Lower leg skin (tissue), 4 donors: ENCODE measurements at regions not wholly inside any gene's neighbourhood (a gene's known extent, or its start where the extent isn't known, plus 50 kb on each side); places are given as distances from the start of the nearest gene placed in this dataset.

Experiments used
- DNase-seq, 2 donors: peaks; one replicate each; pipeline ENCODE4 v3.0.0-alpha.2; 2019; ENCODE audit warnings: low spot score in 2 of 2
- H3K4me3 ChIP-seq: fragments of 200-600 bp; sonication (generic); 2 replicates; pipeline ENCODE4 v1.5.1; 2017; ENCODE audit warnings: mild to moderate bottlenecking, low read depth; ENCODE audit not compliant: poor library complexity, severe bottlenecking
- CTCF ChIP-seq, 3 donors: fragments of 450-650 bp; IDR thresholded peaks; one replicate each; pipeline ENCODE4 v1.5.1; 2016; ENCODE audit warnings: antibody characterized with exemption in 3 of 3, mild to moderate bottlenecking in 3 of 3, moderate library complexity in 2 of 3
- POLR2A ChIP-seq, 2 donors: fragments of 450-650 bp; IDR thresholded peaks; one replicate each; pipeline ENCODE4 v1.6.1; 2016 to 2017; ENCODE audit warnings: antibody characterized with exemption in 2 of 2, mild to moderate bottlenecking in 1 of 2, moderate library complexity in 1 of 2
- WGBS, 2 donors: methylation state at CpG; one replicate each; pipeline ENCODE4 v1.1.5; 2018; 5-methylcytosine and 5-hydroxymethylcytosine counted together
- intact Hi-C: fragments of 100-400 bp; cut with DNase I; formaldehyde crosslinking; loops from one replicate; pipeline ENCODE4 v1.15.0; 2023; ENCODE audit warnings: low total_unique reads

- 43 to 46% methylated on average over 5 of the region's 5 CpGs for WGBS, 2 donors
- no peak for TF ChIP-seq POLR2A (IDR thresholded peaks at IDR 0.05)
- no peak for TF ChIP-seq CTCF (IDR thresholded peaks at IDR 0.05)
- no peak overlapping the region for H3K4me3 ChIP-seq
- DNase-seq: no peak
- intact Hi-C loops: no loop called here
Observed at GRCh38 chr9:36728651-36729520, 156.2 kb downstream of the MELK start.

GRCh38 chr9:36729906-36730305, 157.2 kb downstream of the MELK start:
- DNase-seq: no peak
- 72 to 77% methylated on average over 2 of the region's 2 CpGs for WGBS, 2 donors
- TF ChIP-seq CTCF (IDR thresholded peaks at IDR 0.05) (no peak), POLR2A (IDR thresholded peaks at IDR 0.05) (no peak)
- intact Hi-C loops: no loop called here
- no peak overlapping the region for H3K4me3 ChIP-seq

- no peak overlapping the region for H3K4me3 ChIP-seq
- WGBS, 2 donors: 87% methylated on average over 5 of the region's 5 CpGs
Observed at GRCh38 chr9:36730414-36730813, 157.7 kb downstream of the MELK start.

GRCh38 chr9:36731068-36731956, 158.6 kb downstream of the MELK start:
- no peak for DNase-seq
- TF ChIP-seq CTCF (IDR thresholded peaks at IDR 0.05) (no peak), POLR2A (IDR thresholded peaks at IDR 0.05) (no peak)
- H3K4me3 ChIP-seq: no peak overlapping the region
- intact Hi-C loops: no loop called here
- 70% methylated on average over 10 of the region's 10 CpGs for WGBS, 2 donors

More at GRCh38 chr9:36730414-36730813, 157.7 kb downstream of the MELK start:
- TF ChIP-seq CTCF (IDR thresholded peaks at IDR 0.05) (no peak), POLR2A (IDR thresholded peaks at IDR 0.05) (no peak)
- intact Hi-C loops: no loop called here
- no peak for DNase-seq

- WGBS, 2 donors: 75% methylated on average over 8 to 10 of the region's 10 CpGs
- no peak for DNase-seq
- H3K4me3 ChIP-seq: no peak overlapping the region
- intact Hi-C loops: no loop called here
- TF ChIP-seq CTCF (IDR thresholded peaks at IDR 0.05) (no peak), POLR2A (IDR thresholded peaks at IDR 0.05) (no peak)
Observed at GRCh38 chr9:36734737-36735136, 162.0 kb downstream of the MELK start.
